ENCODE measurements at regions not wholly inside any gene's neighbourhood (a gene's known extent, or its start where the extent isn't known, plus 50 kb on each side); places are given as distances from the start of the nearest gene placed in this dataset.

DNA sequence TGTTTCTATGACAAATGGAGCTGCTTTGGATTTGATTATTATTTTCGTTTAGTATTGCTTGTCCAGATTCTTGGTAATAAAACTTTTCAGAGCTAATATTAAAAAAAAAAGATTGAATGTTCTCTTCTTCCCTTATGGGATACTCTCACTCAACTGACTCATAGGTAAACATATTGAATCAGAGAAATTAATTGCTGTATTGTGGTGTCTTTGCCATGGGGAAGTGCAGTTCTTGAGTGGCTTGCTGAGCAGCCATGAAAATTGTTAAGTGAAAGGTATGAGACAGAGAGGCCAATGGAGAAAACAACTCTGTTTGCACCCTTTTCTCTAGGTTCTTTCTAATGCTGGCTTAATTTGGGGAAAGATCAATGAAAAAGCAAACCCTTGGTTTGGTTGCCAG, 149.9 kb upstream of the HMHB1 start:
- DNase-seq (ENCODE audit: low spot score), result no peak
- Histone ChIP-seq H4K20me1 (ENCODE audit: insufficient read depth, poor library complexity, severe bottlenecking) (no peaks in the 10 kb centered on the region), H3K9me3 (ENCODE audit: low read depth) (no peaks in the 10 kb centered on the region), H3K9me2 (replicated peaks; ENCODE audit: insufficient read depth) (no peaks in the 10 kb centered on the region), H3K27ac (no peak overlapping the region), H3K4me3 (no peak overlapping the region), H3K27me3 (no peaks in the 10 kb centered on the region), H3K79me2 (no peaks in the 10 kb centered on the region), H2AFZ (no peak overlapping the region), H3K36me3 (replicated peaks; ENCODE audit: insufficient read depth, low read depth) (no peaks in the 10 kb centered on the region), H3K4me2 (no peak overlapping the region), H3K4me1 (ENCODE audit: insufficient read depth) (no peaks in the 10 kb centered on the region)
- TF ChIP-seq EZH2 (IDR thresholded peaks at IDR 0.05; ENCODE audit: borderline replicate concordance) (no peak), EZH2phosphoT487 (IDR thresholded peaks at IDR 0.05; ENCODE audit: low read depth, severe bottlenecking, unreplicated experiment) (no peak)
- TF ChIP-seq, protein P1, sequence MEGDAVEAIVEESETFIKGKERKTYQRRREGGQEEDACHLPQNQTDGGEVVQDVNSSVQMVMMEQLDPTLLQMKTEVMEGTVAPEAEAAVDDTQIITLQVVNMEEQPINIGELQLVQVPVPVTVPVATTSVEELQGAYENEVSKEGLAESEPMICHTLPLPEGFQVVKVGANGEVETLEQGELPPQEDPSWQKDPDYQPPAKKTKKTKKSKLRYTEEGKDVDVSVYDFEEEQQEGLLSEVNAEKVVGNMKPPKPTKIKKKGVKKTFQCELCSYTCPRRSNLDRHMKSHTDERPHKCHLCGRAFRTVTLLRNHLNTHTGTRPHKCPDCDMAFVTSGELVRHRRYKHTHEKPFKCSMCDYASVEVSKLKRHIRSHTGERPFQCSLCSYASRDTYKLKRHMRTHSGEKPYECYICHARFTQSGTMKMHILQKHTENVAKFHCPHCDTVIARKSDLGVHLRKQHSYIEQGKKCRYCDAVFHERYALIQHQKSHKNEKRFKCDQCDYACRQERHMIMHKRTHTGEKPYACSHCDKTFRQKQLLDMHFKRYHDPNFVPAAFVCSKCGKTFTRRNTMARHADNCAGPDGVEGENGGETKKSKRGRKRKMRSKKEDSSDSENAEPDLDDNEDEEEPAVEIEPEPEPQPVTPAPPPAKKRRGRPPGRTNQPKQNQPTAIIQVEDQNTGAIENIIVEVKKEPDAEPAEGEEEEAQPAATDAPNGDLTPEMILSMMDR (IDR thresholded peaks at IDR 0.05; ENCODE audit: poor library complexity), result no peak
- 90% methylated on average over 1 of the region's 1 CpG for WGBS (ENCODE audit: low lambda C conversion rate, missing lambda C conversion rate)

DNA sequence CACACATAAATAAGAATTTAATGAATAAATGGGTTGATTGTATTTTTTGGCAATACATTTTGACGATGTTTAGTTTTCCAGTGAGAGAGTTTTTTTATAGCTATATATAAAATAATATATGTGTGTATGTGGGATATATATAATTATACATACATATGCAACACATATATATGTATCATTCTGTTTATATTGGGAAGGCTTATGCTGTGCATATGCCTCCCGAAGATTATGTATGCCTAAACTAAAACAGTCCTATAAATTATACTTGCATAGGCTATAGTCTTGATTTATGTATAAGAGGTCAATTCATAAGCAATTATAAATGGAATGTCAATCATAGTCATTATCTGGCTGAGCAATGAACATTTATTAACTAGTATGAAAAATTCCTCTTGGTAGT, 151.3 kb upstream of the HMHB1 start:
- no peaks in the 10 kb centered on the region for H3K9me2 ChIP-seq (replicated peaks; ENCODE audit: insufficient read depth)
- 98% methylated on average over 2 of the region's 2 CpGs for WGBS (ENCODE audit: low lambda C conversion rate, missing lambda C conversion rate)
- H3K27me3 ChIP-seq, result no peaks in the 10 kb centered on the region
- H3K36me3 ChIP-seq (replicated peaks; ENCODE audit: insufficient read depth, low read depth), result no peaks in the 10 kb centered on the region
- H3K4me3 ChIP-seq, result no peak overlapping the region
- DNase-seq (ENCODE audit: low spot score), result no peak
- no peak overlapping the region for H3K27ac ChIP-seq
- no peaks in the 10 kb centered on the region for H3K79me2 ChIP-seq
- H4K20me1 ChIP-seq (ENCODE audit: insufficient read depth, poor library complexity, severe bottlenecking), result no peaks in the 10 kb centered on the region
- H3K4me2 ChIP-seq, result no peak overlapping the region
- H3K4me1 ChIP-seq (ENCODE audit: insufficient read depth), result no peaks in the 10 kb centered on the region
- H3K9me3 ChIP-seq (ENCODE audit: low read depth), result no peaks in the 10 kb centered on the region
- no peak overlapping the region for H2AFZ ChIP-seq
- no peak for TF ChIP-seq EZH2phosphoT487 (IDR thresholded peaks at IDR 0.05; ENCODE audit: low read depth, severe bottlenecking, unreplicated experiment)
- TF ChIP-seq EZH2 (IDR thresholded peaks at IDR 0.05; ENCODE audit: borderline replicate concordance), result no peak
- TF ChIP-seq, protein P1 (IDR thresholded peaks at IDR 0.05; ENCODE audit: poor library complexity), result no peak

DNA sequence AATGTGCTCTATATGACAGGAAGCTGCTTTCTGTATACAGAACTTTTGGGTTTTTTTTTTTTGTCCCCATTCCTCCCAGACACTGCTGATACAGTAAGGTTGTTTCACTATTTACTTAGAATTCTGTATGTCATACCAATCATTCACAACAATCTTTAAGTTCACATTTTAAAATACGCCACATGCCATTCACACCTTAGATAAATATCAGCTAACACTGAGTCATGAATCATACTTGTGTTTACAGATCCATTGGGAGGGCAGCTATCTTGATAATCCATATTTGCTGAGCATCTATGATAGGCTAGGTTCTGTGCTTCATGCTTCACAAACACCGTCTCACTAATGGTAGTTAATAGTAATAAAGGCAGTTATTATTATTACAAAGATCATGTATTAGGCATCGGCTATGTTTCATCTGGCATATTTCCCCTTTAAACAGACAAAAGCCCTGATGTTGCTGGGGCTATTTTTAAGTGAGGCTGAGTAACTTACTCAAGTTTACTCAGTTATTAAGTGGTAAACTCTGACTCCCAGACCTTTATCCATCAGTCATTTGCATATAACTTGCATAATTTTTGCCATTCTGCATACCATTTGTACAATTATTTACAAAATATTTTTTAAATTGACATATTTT, 152.2 kb upstream of the HMHB1 start:
- 55% methylated on average over 3 of the region's 3 CpGs for WGBS (ENCODE audit: low lambda C conversion rate, missing lambda C conversion rate)
- no peak overlapping the region for H3K4me3 ChIP-seq
- H3K9me3 ChIP-seq (ENCODE audit: low read depth), result no peaks in the 10 kb centered on the region
- no peaks in the 10 kb centered on the region for H3K27me3 ChIP-seq
- no peak for DNase-seq (ENCODE audit: low spot score)
- no peak overlapping the region for H3K4me2 ChIP-seq
- no peaks in the 10 kb centered on the region for H3K4me1 ChIP-seq (ENCODE audit: insufficient read depth)
- H3K36me3 ChIP-seq (replicated peaks; ENCODE audit: insufficient read depth, low read depth), result no peaks in the 10 kb centered on the region
- TF ChIP-seq, protein P1 (IDR thresholded peaks at IDR 0.05; ENCODE audit: poor library complexity), result no peak
- no peak for TF ChIP-seq EZH2 (IDR thresholded peaks at IDR 0.05; ENCODE audit: borderline replicate concordance)
- TF ChIP-seq EZH2phosphoT487 (IDR thresholded peaks at IDR 0.05; ENCODE audit: low read depth, severe bottlenecking, unreplicated experiment), result no peak
- no peaks in the 10 kb centered on the region for H3K9me2 ChIP-seq (replicated peaks; ENCODE audit: insufficient read depth)
- H2AFZ ChIP-seq, result no peak overlapping the region
- peak overlapping the region; percentile 45 for H3K27ac ChIP-seq
- H3K79me2 ChIP-seq, result no peaks in the 10 kb centered on the region
- no peaks in the 10 kb centered on the region for H4K20me1 ChIP-seq (ENCODE audit: insufficient read depth, poor library complexity, severe bottlenecking)

All from hepatocyte (in vitro differentiated cells).